Retinal pigment epithelial cell (primary cell): ENCODE measurements at regions not wholly inside any gene's neighbourhood (a gene's known extent, or its start where the extent isn't known, plus 50 kb on each side); places are given as distances from the start of the nearest gene placed in this dataset.
A peak's percentile ranks its signal among the peaks of the same experiment; 100 is the strongest.
"Not testable (repeated sequence)": the region's sequence is repeated elsewhere in the genome, so short reads cannot be mapped to it uniquely, and the experiment has no call there.

Source experiments
- DNase-seq: peaks from one replicate; pipeline ENCODE4 v3.0.0-alpha.2; 2010; ENCODE audit warnings: low read depth
- H3K4me3 ChIP-seq: 2 replicates; pipeline ENCODE4 v1.5.1; 2011; ENCODE audit warnings: mild to moderate bottlenecking, low read length, control low read depth, moderate library complexity
- CTCF ChIP-seq: conservative IDR thresholded peaks from 2 replicates; pipeline ENCODE4 v1.5.1; 2011; ENCODE audit warnings: low read depth, low read length, control low read depth, inconsistent platforms

- DNase-seq = no peak
- peak overlapping the region; percentile 84 for H3K4me3 ChIP-seq
- TF ChIP-seq CTCF = no peak
Measured at GRCh38 chr7:67301667-67302066, 305.0 kb downstream of the TYW1 start.

- TF ChIP-seq CTCF = peak; percentile 24
- peak; percentile 96 for DNase-seq
- H3K4me3 ChIP-seq = peak overlapping the region; percentile 84
Measured at GRCh38 chr7:67302113-67303039, 305.7 kb downstream of the TYW1 start.

GRCh38 chr7:67304846-67305245 lies 308.2 kb downstream of the TYW1 start:
- not testable (repeated sequence) for H3K4me3 ChIP-seq, DNase-seq

GRCh38 chr7:67306331-67306730 lies 309.7 kb downstream of the TYW1 start:
- no peak for TF ChIP-seq CTCF
- no peak overlapping the region for H3K4me3 ChIP-seq
- DNase-seq = no peak

GRCh38 chr7:67309764-67310549 lies 313.3 kb downstream of the TYW1 start:
- no peak for TF ChIP-seq CTCF
- DNase-seq = no peak
- no peak overlapping the region for H3K4me3 ChIP-seq

GRCh38 chr7:67311901-67312300 lies 315.3 kb downstream of the TYW1 start:
- H3K4me3 ChIP-seq = no peak overlapping the region
- no peak for TF ChIP-seq CTCF
- DNase-seq = no peak

- H3K4me3 ChIP-seq = no peak overlapping the region
- DNase-seq = no peak
- no peak for TF ChIP-seq CTCF
Measured at GRCh38 chr7:67313213-67313612, 316.6 kb downstream of the TYW1 start.

GRCh38 chr7:67316902-67317301 lies 320.3 kb downstream of the TYW1 start:
- DNase-seq, H3K4me3 ChIP-seq: not testable (repeated sequence)

GRCh38 chr7:67328257-67328656 lies 331.6 kb downstream of the TYW1 start:
- DNase-seq, H3K4me3 ChIP-seq: not testable (repeated sequence)

GRCh38 chr7:67335165-67335564 lies 338.5 kb downstream of the TYW1 start:
- not testable (repeated sequence) for DNase-seq, H3K4me3 ChIP-seq

GRCh38 chr7:67335663-67336062 lies 339.0 kb downstream of the TYW1 start:
- H3K4me3 ChIP-seq, DNase-seq: not testable (repeated sequence)
